Kidney tubule cell (primary cell): ENCODE measurements at regions not wholly inside any gene's neighbourhood (a gene's known extent, or its start where the extent isn't known, plus 50 kb on each side); places are given as distances from the start of the nearest gene placed in this dataset.

Experiments
- DNase-seq: peaks from one replicate; pipeline ENCODE4 v3.0.0-alpha.2; 2018; ENCODE audit warnings: low spot score

- DNase-seq = no peak
Observed at GRCh38 chr5:136811086-136811485, 445.7 kb upstream of the TRPC7 start.

GRCh38 chr5:136810261-136810801 lies 445.0 kb upstream of the TRPC7 start:
- DNase-seq = peak; percentile 82

GRCh38 chr5:136809382-136809781 lies 444.0 kb upstream of the TRPC7 start:
- no peak for DNase-seq

GRCh38 chr5:136808756-136809155 lies 443.4 kb upstream of the TRPC7 start:
- DNase-seq = no peak

- DNase-seq = no peak
Observed at GRCh38 chr5:136805466-136805865, 440.1 kb upstream of the TRPC7 start.

- peak; percentile 46 for DNase-seq
Observed at GRCh38 chr5:136802383-136802782, 437.0 kb upstream of the TRPC7 start.

- no peak for DNase-seq
Observed at GRCh38 chr5:136799806-136800372, 434.5 kb upstream of the TRPC7 start.

- no peak for DNase-seq
Observed at GRCh38 chr5:136793300-136793699, 428.0 kb upstream of the TRPC7 start.

- peak; percentile 3 for DNase-seq
Observed at GRCh38 chr5:136781464-136781863, 416.1 kb upstream of the TRPC7 start.

- DNase-seq = no peak
Observed at GRCh38 chr5:136780518-136780917, 415.2 kb upstream of the TRPC7 start.

- peak; percentile 11 for DNase-seq
Observed at GRCh38 chr5:136776022-136776927, 410.9 kb upstream of the TRPC7 start.

GRCh38 chr5:136772491-136772890 lies 407.1 kb upstream of the TRPC7 start:
- no peak for DNase-seq

GRCh38 chr5:136769900-136770684 lies 404.7 kb upstream of the TRPC7 start:
- DNase-seq = peak; percentile 70

- DNase-seq = no peak
Observed at GRCh38 chr5:136769093-136769492, 403.7 kb upstream of the TRPC7 start.

- no peak for DNase-seq
Observed at GRCh38 chr5:136768457-136768856, 403.1 kb upstream of the TRPC7 start.

GRCh38 chr5:136766456-136766855 lies 401.1 kb upstream of the TRPC7 start:
- DNase-seq = peak; percentile 37

- peak; percentile 28 for DNase-seq
Observed at GRCh38 chr5:136764601-136765000, 399.3 kb upstream of the TRPC7 start.

GRCh38 chr5:136763548-136763947 lies 398.2 kb upstream of the TRPC7 start:
- DNase-seq = no peak

- no peak for DNase-seq
Observed at GRCh38 chr5:136754216-136754615, 388.9 kb upstream of the TRPC7 start.

- DNase-seq = peak; percentile 2
Observed at GRCh38 chr5:136750224-136750862, 385.0 kb upstream of the TRPC7 start.

- DNase-seq = peak; percentile 55
Observed at GRCh38 chr5:136749016-136749415, 383.7 kb upstream of the TRPC7 start.

GRCh38 chr5:136743052-136743451 lies 377.7 kb upstream of the TRPC7 start:
- DNase-seq = no peak
